Activated CD4-positive, CD25-positive, alpha-beta regulatory T cell treated with anti-CD3 and anti-CD28 coated beads, Interleukin-2, amount 50 U/mL, for 24 hours (primary cell): ENCODE measurements at regions not wholly inside any gene's neighbourhood (a gene's known extent, or its start where the extent isn't known, plus 50 kb on each side); places are given as distances from the start of the nearest gene placed in this dataset.

ENCODE experiments used
- ATAC-seq, 2 donors: fragments of 150-1000 bp; cut with Tn5 transposase; one replicate each; pipeline ENCODE4 v1.10.0; 2021; ENCODE audit warnings: mild to moderate bottlenecking in 1 of 2, moderate library complexity in 1 of 2

- no peak for ATAC-seq
These were observed 400.5 kb downstream of the RAPGEF2 start for GRCh38 chr4:159503236-159504008.

GRCh38 chr4:159504684-159505083 lies 401.8 kb downstream of the RAPGEF2 start:
- ATAC-seq, result no peak

- ATAC-seq, result no peak
These were observed 402.5 kb downstream of the RAPGEF2 start for GRCh38 chr4:159505266-159505975.

- no peak for ATAC-seq
These were observed 404.1 kb downstream of the RAPGEF2 start for GRCh38 chr4:159506801-159507517.

- ATAC-seq, result no peak
These were observed 406.1 kb downstream of the RAPGEF2 start for GRCh38 chr4:159508917-159509500.

- ATAC-seq, result no peak
These were observed 409.5 kb downstream of the RAPGEF2 start for GRCh38 chr4:159512348-159512747.

- ATAC-seq, result no peak
These were observed 412.6 kb downstream of the RAPGEF2 start for GRCh38 chr4:159515314-159516025.

GRCh38 chr4:159516556-159517140 lies 413.8 kb downstream of the RAPGEF2 start:
- ATAC-seq, result no peak

- no peak for ATAC-seq
These were observed 417.2 kb downstream of the RAPGEF2 start for GRCh38 chr4:159520074-159520473.

- ATAC-seq, result no peak
These were observed 423.3 kb downstream of the RAPGEF2 start for GRCh38 chr4:159526172-159526571.

- ATAC-seq, result no peak
These were observed 431.8 kb downstream of the RAPGEF2 start for GRCh38 chr4:159534655-159535054.

- no peak for ATAC-seq
These were observed 435.7 kb downstream of the RAPGEF2 start for GRCh38 chr4:159538556-159538955.

- no peak for ATAC-seq
These were observed 437.2 kb downstream of the RAPGEF2 start for GRCh38 chr4:159540038-159540437.

GRCh38 chr4:159540501-159540900 lies 437.6 kb downstream of the RAPGEF2 start:
- ATAC-seq, result no peak

GRCh38 chr4:159541143-159541542 lies 438.3 kb downstream of the RAPGEF2 start:
- no peak for ATAC-seq

- ATAC-seq, result no peak
These were observed 439.4 kb downstream of the RAPGEF2 start for GRCh38 chr4:159542296-159542695.

- ATAC-seq, result no peak
These were observed 441.0 kb downstream of the RAPGEF2 start for GRCh38 chr4:159543831-159544230.

- ATAC-seq, result no peak
These were observed 442.7 kb downstream of the RAPGEF2 start for GRCh38 chr4:159545556-159545955.

GRCh38 chr4:159547645-159548308 lies 444.9 kb downstream of the RAPGEF2 start:
- no peak for ATAC-seq

- no peak for ATAC-seq
These were observed 446.2 kb downstream of the RAPGEF2 start for GRCh38 chr4:159549098-159549518.

GRCh38 chr4:159551281-159551680 lies 448.4 kb downstream of the RAPGEF2 start:
- ATAC-seq, result no peak
